OCI-LY3 (cell line): ENCODE measurements at regions not wholly inside any gene's neighbourhood (a gene's known extent, or its start where the extent isn't known, plus 50 kb on each side); places are given as distances from the start of the nearest gene placed in this dataset.

ENCODE experiments used
- CTCF ChIP-seq: fragments of 200-600, 300-600 bp; sonication (generic); IDR thresholded peaks from 2 replicates; pipeline ENCODE4 v1.5.1; 2014; ENCODE audit warnings: antibody characterized with exemption, low read length, low read depth
- EZH2phosphoT487 ChIP-seq: fragments of 200-600 bp; shearing (Covaris generic); IDR thresholded peaks from 2 replicates; pipeline ENCODE4 v1.6.1; 2018; ENCODE audit warnings: antibody characterized with exemption, mixed run types, low read depth

GRCh38 chr12:71070416-71071128 is 87.2 kb downstream of the TSPAN8 start:
- TF ChIP-seq EZH2phosphoT487, result no peak
- no peak for TF ChIP-seq CTCF
